Ascending aorta (tissue), 2 donors: ENCODE measurements at regions not wholly inside any gene's neighbourhood (a gene's known extent, or its start where the extent isn't known, plus 50 kb on each side); places are given as distances from the start of the nearest gene placed in this dataset.
"Not testable (repeated sequence)": the region's sequence is repeated elsewhere in the genome, so short reads cannot be mapped to it uniquely, and the experiment has no call there.

Experiments used
- DNase-seq, 2 donors: peaks; one replicate each; pipeline ENCODE4 v3.0.0-alpha.2; 2019; ENCODE audit warnings: low spot score in 2 of 2
- H3K27ac ChIP-seq, 2 donors: fragments of 200-600 bp; sonication (generic); one replicate each; pipeline ENCODE4 v1.5.1; 2016 to 2017; ENCODE audit warnings: mild to moderate bottlenecking in 1 of 2
- H3K27me3 ChIP-seq: fragments of 200-600 bp; sonication (generic); one replicate; pipeline ENCODE4 v1.5.1; 2017
- H3K36me3 ChIP-seq, 2 donors: fragments of 200-600 bp; sonication (generic); one replicate each; pipeline ENCODE4 v1.5.1; 2016
- H3K4me1 ChIP-seq, 2 donors: fragments of 200-600 bp; sonication (generic); one replicate each; pipeline ENCODE4 v1.5.1; 2016 to 2017; ENCODE audit warnings: mild to moderate bottlenecking in 1 of 2
- H3K4me3 ChIP-seq, 2 donors: fragments of 200-600 bp; sonication (generic); one replicate each; pipeline ENCODE4 v1.5.1; 2016 to 2017; ENCODE audit warnings: mild to moderate bottlenecking in 1 of 2
- H3K9me3 ChIP-seq, 2 donors: fragments of 200-600 bp; sonication (generic); one replicate each; pipeline ENCODE4 v1.5.1; 2016
- intact Hi-C: fragments of 100-400 bp; cut with DNase I; formaldehyde crosslinking; loops from one replicate; pipeline ENCODE4 v1.15.1; 2023
- TF ChIP-seq, protein P1 (sequence below), 3 experiments: fragments of 200-600 bp in 2 of 3; fragments of 450-650 bp in 1 of 3; sonication (generic) in 2 of 3; IDR thresholded peaks; one replicate each; pipeline ENCODE4 v1.5.1; 2016 to 2019; ENCODE audit warnings: antibody characterized with exemption in 3 of 3, mild to moderate bottlenecking in 1 of 3, moderate library complexity in 1 of 3

DNA sequence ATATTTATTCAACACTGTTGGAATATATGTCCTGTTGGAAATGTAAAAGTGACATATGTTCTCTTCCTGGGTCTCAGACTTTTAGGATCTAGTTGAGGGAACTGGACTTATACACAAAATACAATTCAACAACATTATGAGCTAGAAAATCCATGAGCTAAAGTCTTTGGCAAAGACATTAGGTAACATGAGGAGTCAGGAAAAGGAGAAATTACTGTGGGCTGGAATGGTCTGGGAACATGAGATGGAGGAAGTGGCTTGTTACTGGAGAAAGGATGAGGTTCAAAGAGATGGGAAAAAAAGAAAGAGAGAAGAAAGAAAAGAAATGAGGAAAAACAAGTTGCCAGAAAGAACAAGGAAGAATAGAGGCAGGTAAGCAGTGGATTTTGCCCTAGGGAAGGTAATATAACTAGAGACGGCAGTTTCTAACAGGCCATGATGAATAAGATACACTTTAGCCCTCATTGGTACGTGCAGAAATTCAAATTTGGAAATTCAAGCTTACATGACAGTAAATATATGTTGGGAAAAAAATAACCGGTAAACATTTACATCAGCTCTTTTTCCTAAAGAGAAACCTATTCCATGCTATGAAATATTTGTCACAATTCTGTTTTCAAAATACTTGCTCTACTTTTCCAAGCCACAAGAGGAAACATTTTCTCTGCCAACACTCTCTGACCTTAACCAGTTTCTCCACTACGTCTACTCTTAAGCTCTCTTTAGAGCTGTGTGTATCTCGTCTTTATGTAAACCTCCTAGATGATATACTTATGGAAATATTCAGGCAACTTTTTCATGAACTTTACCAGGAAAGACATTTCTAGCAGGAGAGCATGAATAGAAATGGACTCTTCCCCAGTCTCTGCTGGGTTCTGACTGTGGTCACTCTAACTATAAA lies 268.8 kb upstream of the BTG1 start:
- no peak for DNase-seq
- Histone ChIP-seq H3K4me3 (no peak overlapping the region), H3K27ac (no peak overlapping the region), H3K36me3 (no peaks in the 10 kb centered on the region), H3K4me1 (no peaks in the 10 kb centered on the region), H3K27me3 (no peaks in the 10 kb centered on the region), H3K9me3 (no peaks in the 10 kb centered on the region)
- intact Hi-C loops: no loop called here
- TF ChIP-seq, protein P1, sequence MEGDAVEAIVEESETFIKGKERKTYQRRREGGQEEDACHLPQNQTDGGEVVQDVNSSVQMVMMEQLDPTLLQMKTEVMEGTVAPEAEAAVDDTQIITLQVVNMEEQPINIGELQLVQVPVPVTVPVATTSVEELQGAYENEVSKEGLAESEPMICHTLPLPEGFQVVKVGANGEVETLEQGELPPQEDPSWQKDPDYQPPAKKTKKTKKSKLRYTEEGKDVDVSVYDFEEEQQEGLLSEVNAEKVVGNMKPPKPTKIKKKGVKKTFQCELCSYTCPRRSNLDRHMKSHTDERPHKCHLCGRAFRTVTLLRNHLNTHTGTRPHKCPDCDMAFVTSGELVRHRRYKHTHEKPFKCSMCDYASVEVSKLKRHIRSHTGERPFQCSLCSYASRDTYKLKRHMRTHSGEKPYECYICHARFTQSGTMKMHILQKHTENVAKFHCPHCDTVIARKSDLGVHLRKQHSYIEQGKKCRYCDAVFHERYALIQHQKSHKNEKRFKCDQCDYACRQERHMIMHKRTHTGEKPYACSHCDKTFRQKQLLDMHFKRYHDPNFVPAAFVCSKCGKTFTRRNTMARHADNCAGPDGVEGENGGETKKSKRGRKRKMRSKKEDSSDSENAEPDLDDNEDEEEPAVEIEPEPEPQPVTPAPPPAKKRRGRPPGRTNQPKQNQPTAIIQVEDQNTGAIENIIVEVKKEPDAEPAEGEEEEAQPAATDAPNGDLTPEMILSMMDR (IDR thresholded peaks at IDR 0.05): no peak

DNA sequence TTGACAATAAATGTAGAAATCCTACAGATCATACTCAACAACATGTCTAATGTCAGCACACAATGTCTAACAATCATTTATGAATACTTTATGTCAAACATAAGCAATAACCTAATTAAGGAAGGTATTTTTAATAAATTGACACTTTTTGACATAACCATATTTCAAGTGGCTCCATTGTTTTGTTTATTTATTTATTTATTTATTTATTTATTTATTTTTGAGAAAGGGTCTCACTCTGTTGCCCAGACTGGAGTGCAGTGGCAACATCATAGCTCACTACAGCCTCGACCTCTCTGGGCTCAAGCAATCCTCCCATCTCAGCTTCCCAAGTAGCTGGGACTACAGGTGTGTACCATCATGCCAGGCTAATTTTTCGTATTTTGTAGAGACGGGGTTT lies 267.6 kb upstream of the BTG1 start:
- intact Hi-C loops: no loop called here
- no peaks in the 10 kb centered on the region for H3K36me3 ChIP-seq
- H3K27me3 ChIP-seq: no peaks in the 10 kb centered on the region
- H3K9me3 ChIP-seq: no peaks in the 10 kb centered on the region
- no peaks in the 10 kb centered on the region for H3K4me1 ChIP-seq
- H3K27ac ChIP-seq: no peak overlapping the region
- H3K4me3 ChIP-seq: no peak overlapping the region
- TF ChIP-seq, protein P1 (IDR thresholded peaks at IDR 0.05): no peak
- no peak for DNase-seq

DNA sequence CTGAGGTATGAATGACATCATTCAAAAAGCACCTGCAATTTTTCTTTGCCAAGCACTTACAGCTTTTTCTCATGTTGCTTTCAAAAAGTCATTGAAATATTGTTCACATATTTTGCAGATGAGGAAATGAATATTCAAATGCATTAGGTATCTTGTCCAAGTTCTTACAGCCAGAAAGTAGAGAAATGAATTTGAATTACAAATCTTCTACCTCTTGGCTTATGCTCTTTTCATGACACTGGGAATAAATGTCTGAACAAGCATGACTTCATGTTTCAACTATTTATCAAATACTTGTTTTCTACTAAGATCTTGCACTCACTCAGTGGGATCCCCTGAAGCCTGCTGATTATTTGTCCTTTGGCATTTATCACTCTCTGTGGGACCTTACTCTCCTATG lies 267.2 kb upstream of the BTG1 start:
- intact Hi-C loops: no loop called here
- H3K4me3 ChIP-seq: no peak overlapping the region
- H3K9me3 ChIP-seq: no peaks in the 10 kb centered on the region
- no peaks in the 10 kb centered on the region for H3K36me3 ChIP-seq
- no peaks in the 10 kb centered on the region for H3K4me1 ChIP-seq
- H3K27me3 ChIP-seq: no peaks in the 10 kb centered on the region
- TF ChIP-seq, protein P1 (IDR thresholded peaks at IDR 0.05): no peak
- no peak overlapping the region for H3K27ac ChIP-seq
- no peak for DNase-seq

DNA sequence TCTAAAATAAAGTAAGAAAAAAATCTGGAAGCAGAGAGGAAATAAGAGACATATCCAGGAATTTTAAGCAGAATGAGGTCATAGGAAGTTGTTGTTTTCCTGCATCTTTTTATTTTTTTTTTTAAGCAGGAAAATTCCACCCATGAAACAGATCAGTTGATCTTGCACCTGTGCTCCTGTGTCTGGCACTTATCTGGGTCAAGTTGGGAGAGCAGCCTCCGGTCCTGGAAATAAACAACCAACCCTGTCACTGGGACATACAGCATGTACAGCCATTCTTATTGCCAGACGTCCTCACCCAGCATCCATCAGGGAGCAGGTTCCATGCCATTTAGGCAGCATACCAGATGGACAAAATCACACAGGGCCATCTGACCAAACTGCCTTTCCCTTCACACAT lies 266.0 kb upstream of the BTG1 start:
- Histone ChIP-seq H3K9me3 (no peaks in the 10 kb centered on the region), H3K36me3 (no peaks in the 10 kb centered on the region), H3K4me1 (no peaks in the 10 kb centered on the region), H3K27ac (no peak overlapping the region), H3K4me3 (no peak overlapping the region), H3K27me3 (no peaks in the 10 kb centered on the region)
- no peak for DNase-seq
- intact Hi-C loops: no loop called here
- TF ChIP-seq, protein P1 (IDR thresholded peaks at IDR 0.05): no peak

DNA sequence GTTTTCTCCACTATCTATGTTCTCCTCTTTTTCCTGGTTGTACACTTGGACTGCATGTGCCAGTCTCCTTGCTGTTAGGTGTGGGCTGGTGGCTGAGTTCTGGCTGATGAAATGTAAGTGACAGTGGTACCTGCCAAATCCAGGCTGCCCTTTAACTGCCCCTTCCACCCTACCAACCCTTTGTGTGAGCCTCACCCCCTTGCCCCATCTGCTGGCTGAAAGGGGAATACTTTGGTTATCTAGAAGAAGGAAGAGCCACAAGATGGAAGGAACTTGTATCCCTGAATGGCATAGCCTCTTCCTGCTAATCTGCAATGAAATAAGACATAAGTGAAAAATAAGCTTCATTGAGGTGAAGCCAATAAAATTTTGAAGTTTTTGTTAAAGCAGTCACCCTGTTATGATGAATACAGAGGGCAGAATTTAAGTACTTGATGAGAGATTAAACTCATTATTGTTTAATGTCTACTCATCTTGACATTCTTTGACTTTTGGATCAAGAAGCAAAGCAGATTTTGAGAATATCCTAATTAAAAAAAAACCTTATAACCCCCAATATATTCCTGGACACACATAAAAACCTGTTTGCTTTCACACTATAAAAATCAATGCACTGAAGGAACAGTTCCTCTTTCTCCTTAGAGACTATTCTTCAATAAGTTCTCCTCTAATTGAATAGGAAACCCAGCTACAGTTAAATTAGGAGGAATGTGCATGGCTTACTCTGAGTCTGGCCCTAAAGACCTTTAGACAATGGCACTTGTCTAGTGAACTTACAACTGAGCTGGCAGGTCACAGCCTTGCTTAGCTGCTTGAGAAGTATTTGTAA lies 262.6 kb upstream of the BTG1 start:
- intact Hi-C loops: no loop called here
- H3K27ac ChIP-seq: no peak overlapping the region
- no peaks in the 10 kb centered on the region for H3K9me3 ChIP-seq
- H3K4me3 ChIP-seq: no peak overlapping the region
- no peaks in the 10 kb centered on the region for H3K4me1 ChIP-seq
- TF ChIP-seq, protein P1 (IDR thresholded peaks at IDR 0.05): no peak
- no peak for DNase-seq
- H3K36me3 ChIP-seq: no peaks in the 10 kb centered on the region
- no peaks in the 10 kb centered on the region for H3K27me3 ChIP-seq

DNA sequence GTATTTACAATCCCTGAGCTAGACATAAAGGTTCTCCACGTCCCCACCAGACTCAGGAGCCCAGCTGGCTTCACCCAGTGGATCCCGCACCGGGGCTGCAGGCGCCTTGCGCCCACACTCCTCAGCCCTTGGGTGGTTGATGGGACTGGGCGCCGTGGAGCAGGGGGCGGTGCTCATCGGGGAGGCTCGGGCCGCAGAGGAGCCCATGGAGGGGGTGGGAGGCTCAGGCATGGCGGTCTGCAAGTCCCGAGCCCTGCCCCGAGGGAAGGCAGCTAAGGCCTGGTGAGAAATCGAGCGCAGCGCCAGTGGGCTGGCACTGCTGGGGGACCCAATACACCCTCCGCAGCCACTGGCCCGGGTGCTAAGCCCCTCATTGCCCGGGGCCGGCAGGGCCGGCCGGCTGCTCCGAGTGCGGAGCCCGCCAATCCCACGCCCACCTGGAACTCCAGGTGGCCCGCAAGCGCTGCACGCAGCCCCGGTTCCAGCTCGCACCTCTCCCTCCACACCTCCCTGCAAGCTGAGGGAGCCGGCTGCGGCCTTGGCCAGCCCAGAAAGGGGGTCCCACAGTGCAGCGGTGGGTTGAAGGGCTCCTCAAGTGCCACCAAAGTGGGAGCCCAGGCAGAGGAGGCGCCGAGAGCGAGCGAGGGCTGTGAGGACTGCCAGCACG lies 260.9 kb upstream of the BTG1 start:
- not testable (repeated sequence) for H3K27ac ChIP-seq

DNA sequence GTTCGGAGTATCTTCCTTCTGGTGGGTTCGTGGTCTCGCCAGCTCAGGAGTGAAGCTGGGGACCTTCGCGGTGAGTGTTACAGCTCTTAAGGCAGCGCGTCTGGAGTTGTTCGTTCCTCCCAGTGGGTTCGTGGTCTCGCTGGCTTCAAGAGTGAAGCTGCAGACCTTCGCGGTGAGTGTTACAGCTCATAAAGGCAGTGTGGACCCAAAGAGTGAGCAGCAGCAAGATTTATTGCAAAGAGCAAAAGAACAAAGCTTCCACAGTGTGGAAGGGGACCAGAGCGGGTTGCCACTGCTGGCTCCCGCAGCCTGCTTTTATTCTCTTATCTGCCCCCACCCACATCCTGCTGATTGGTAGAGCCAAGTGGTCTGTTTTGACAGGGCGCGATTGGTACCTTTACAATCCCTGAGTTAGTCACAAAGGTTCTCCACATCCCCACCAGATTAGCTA lies 260.2 kb upstream of the BTG1 start:
- DNase-seq, H3K27me3 ChIP-seq, H3K36me3 ChIP-seq, H3K4me3 ChIP-seq, H3K4me1 ChIP-seq, H3K9me3 ChIP-seq, intact Hi-C loops, H3K27ac ChIP-seq: not testable (repeated sequence)

More for the DNA sequence above, 260.9 kb upstream of the BTG1 start:
- H3K4me3 ChIP-seq, H3K4me1 ChIP-seq, H3K27me3 ChIP-seq, intact Hi-C loops, H3K36me3 ChIP-seq, DNase-seq, H3K9me3 ChIP-seq: not testable (repeated sequence)
